ENCODE measurements at regions not wholly inside any gene's neighbourhood (a gene's known extent, or its start where the extent isn't known, plus 50 kb on each side); places are given as distances from the start of the nearest gene placed in this dataset.

DNA sequence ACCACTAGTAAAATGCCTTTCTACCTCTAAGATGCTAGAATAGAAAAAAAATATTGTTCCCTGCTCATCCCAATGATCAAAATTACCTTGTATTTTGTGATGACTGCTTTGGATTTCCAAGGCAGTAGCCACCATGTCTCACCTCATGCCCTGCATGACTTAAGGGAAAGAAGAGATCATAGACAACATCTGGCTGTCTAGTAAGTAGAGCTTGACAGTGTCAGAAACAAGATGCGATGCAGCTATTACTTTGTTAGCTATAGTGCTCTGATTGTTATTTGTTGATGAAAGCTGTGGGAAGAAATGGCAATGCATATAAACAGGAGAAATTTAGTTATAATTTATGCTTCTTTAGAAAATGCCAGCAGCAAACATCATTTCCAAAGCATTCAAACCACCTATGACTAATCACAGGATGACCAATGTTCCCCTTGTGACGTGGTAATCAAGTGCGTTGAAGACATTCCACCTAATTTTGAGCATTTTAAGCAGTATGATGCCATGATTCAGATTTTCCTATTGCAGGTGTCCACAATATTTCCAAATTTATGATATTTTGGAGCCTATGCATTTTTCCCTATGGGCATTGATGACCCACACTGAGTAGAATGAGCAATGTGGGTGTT, 308.3 kb downstream of the KCNRG start:
- peak; percentile 70 for DNase-seq

DNA sequence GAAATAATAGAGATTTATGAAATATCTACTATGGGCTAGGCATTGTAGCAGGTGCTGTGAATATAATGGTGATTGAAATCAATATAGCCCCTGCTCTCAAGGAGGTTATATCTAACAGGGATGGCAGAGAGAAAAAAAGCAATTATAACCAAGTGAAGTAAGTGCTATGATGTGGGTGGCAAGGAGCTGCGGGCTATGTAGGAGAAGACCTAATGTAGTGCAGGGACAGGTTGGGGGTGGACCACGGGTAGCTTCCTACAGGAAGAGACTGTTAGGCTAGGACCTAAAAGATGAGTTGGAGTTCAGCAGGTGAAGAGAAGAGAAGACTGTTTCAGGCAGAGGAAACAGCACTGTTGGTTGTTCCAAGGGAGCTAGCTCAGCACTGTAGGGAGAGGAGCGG, 311.0 kb downstream of the KCNRG start:
- DNase-seq = no peak

DNA sequence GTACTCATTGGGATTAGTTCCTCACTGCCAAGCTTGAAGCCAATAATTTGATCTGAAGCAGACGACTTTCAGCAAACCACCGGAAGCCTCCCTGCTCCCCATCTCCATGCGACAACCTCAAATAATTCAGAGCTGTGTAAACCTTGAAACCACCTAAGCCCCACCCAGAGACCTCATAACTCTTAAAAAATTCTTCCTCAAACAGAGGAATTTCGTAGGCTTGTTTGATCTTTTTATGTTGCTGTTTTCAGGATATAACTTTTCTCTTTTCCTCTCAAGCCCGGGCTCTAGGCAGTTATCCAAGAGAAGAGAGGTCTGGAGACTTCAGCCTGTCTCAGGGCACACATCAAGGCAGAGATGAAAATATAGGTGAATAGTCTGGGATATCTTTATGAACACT, 311.6 kb downstream of the KCNRG start:
- DNase-seq = no peak

DNA sequence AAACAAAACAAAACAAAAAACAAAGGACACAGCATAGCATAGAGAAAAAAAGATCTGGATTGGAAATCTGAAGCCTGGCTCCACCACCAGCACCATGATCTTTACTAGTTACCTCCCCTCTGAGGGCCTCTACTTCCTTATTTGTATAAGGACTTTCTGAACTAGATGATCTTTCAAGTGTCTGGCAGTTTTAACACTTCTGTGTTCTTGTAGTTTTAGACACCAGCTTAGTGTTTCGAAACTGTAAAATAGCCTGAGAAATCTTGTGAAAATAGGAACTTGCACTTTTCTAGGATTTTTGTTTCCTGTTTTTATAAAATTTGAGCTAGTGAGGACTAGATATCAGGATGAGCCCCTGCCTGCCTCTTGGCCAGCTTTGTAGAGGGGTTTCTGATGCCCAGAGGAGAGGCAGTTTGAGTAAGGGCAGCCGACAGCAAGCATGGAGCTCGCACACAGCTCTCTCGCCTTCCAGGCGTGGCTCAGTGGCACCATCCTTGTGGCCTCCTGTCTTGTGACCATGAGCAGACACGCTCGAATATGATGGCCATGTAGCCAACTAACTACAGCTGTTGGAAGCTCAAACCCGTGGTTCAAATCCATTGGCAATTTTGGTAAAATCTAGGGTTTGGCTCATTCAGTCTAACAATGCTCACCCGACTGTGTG, 319.0 kb downstream of the KCNRG start:
- DNase-seq = no peak

DNA sequence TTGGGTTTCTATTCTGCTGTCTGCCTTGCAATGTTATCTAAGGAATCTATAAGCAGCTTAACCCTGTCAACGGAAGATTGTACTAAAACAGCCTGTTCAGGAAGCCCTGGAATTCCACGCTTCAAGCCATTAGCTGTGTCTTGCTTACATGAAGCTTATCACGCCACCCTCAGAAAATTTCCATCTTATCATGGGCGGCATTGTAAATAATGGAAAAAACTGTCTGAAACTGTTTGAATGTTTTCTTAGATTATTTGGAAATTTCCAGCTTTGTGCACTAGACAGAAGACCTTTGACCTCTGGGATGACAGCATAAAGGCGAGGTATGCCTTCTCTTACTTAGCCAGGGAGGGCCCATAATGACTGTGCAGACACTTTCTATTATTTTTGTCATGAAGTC, 319.7 kb downstream of the KCNRG start:
- no peak for DNase-seq

DNA sequence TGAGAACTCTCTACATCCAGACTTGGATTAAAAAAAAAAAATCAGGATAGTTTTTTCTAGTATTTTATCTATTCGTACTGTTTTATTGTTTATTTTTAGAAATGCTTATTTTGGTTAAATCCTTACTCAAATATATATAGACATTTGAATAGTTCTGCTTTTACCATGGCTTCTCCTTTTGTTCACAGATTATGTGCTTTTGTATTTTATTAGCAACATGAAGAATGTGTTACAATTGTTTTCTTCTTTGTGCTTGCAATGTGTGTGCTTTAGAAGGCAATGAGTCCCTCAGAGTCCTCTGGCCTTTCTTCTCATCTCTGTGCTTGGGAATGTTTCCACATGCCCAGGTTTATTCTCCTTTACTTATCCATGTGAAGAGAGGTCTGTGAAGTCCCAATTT, 324.0 kb downstream of the KCNRG start:
- no peak for DNase-seq

DNA sequence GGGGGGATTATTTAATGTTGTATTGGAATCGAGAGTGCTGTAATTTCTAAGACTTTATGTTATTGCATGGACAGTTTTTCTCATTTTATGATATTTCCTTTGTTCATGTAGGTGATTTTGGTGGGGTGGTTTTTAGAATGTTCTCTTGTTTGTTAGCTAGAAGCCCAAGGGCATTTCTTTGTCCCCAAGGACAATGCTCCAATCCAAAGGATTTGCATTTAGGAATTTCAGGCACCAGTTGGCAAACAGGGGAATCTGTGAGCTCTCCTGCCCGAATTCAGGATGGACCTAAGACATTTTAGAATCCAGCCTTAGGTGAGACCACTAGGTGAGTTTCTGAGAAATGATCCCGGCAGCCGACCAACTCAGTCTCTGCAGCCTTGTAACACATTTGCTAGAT, 324.9 kb downstream of the KCNRG start:
- DNase-seq = no peak

DNA sequence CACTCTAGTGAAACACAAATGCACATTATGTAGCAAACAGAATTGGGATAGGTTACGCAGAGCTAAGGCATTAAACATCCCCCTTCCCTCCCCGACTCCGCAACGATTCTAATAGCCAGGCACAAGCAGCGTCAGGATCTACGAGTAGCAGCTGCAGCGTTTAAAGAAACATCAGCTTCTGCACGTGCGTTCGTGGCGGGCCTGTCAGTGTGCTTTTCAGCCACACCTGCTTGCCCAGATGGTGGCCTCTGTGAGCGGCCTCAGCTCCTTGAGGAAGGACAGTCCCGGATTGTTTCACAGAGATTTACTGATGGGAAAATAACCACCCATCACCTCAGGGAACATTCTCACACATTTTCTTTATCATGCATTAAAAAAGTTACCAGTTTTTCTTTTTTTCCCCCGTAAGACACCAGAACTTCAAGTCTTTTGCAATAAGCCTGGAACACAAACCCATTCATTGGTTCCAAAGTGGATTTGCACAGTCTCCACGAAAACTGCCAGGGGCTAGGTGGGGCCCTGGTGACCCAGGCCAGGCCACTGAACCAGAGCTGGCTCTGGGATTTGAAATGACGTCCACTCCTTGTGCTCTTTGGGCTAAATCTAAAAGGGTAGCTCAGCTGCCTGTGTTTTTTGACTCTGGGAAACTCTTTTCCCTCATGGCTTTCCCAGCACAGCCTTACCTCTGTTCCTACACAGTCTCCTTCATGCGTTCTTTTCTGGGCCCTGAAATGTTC, 325.5 kb downstream of the KCNRG start:
- no peak for DNase-seq

DNA sequence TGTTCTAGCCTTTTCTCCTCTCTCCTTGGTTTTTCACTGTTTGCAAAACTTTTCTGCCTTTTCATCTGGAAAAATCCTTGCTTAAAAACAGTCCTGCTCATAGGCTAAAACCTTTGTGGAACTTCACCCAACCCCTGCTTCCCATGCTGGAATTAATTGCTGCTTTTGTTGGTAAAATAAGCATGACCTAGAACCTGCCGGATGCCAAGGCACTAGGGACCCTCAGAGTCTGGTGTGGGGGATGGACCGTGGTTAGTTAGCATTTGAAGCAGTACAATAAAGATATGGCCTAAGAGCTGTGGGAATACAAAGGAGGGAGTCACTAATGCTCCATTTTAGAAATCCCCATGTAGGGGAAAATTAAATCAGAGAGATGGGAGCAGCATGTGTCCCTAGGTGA, 326.3 kb downstream of the KCNRG start:
- DNase-seq = no peak

DNA sequence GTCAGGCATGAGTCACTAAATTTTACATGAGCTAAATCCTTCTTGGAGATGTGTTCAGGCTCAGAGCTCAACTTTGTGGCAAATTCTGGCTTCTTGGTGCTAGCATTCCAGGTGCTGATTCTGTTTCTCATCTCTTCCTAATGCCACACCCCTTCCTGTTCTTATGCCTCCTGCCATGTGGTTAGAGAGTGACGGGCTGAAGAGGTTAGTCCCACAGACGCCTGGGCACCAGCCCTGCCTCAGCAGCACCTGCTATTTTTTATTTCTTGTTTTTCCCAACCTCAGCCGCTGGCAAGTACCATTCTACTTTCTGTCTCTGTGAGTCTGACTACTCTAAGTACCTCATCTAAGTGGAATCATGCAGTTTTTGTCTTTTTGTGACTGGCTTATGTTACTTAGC, 329.5 kb downstream of the KCNRG start:
- no peak for DNase-seq

DNA sequence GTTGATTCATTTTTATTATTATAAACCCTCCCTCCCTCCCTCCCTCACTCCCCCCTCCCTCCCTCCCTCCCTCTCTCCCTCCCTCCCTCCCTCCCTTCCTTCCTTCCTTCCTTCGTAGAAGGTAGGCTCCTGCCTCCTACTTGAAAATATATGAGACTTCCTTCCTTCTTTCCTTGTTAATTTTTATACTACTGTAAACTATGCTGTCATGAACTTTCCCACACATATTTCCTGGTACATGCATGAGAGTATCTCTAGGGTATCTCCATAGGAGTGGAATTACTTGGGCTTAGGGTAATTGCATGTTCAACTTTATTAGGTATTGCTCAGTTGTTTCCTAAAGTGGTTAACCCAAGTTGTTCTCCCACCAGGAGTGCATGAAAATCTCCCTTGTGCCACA, 330.6 kb downstream of the KCNRG start:
- DNase-seq = no peak

DNA sequence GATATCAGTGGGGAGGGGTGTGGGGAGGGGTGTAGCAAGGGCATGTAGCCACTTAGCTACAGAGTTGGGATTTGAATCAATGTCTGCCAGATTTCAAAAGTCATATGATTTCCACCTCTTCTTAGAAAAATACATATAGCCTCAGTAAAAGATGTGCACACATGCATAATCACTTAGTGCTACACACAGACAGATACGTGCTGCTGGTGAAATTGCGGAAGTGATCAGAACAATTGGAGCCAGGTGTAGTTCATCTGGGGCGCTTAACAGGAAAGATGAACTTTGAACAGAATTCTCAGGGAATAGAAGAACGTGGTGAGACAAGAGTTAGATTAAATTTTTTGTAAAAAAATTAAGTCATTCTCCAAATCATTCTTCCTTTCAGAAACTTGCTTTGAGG, 333.1 kb downstream of the KCNRG start:
- no peak for DNase-seq

DNA sequence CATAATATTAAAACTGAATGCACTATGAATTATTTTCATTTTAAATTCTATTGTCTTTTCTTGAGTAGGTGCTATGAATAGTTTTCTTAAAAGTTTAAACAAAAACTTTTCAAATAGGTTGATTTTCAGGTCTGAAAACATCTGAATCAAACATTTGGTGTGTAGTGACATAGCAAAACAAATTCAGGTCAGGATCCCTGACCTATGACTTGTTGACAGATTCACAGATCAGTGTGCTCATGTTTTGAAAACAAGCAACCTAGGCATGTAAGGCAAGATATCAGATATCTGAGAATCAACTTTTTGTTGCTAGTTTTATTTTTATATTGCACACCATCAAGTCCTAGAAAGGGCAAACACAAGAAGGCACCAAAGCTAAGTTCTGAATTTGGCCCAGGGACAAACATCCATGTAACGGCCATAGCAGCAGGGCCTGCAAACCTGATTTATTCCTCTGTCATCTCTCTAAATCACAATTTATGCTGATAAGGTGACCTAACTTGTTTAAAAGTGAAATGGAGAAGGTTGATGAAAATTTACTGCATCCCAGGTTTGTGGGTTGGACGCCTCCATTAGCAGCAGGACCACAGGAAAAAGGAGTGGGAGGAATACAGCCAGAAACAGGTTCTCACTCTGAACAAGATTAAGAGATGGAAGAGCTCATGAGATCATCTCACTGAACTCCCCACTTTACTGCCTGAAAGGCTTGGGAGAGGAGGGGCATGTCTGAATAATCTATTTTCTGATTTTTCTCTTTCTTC, 337.7 kb downstream of the KCNRG start:
- no peak for DNase-seq

DNA sequence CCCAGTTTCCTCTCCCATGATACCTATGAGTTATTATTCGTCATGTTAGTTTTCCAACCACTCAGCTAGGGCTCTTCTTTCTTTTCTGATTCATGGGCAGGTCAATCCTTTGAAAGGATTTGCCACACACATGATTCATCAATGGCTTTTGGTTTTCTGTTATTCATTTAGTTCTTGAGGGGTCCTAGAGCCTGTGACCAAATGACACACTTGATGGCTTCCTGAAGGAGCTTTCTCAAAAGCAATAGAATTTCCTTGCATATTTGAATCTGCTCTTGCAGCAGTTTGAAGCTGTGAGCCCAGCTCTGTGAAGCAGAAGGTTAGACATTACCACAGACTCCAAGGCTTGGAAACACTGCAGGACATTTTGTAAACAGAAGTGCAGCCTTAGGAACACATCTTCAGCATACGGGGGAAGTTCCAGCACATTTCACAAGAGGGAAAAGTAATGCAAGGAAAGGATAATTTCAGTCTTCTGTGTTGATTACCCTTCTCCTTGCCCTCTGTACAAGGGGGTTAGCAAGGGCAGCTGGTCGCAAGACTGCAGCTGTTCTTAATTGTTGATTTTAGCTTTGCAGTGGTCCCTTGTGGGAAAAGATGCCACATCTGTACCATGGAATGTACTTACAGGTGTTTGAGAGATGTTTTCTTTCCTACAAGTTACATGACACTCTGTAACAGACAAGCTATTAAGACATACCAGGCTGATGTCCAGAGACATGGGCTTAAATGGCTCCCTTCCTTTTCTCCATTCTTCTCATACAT, 338.6 kb downstream of the KCNRG start:
- DNase-seq = peak; percentile 8

DNA sequence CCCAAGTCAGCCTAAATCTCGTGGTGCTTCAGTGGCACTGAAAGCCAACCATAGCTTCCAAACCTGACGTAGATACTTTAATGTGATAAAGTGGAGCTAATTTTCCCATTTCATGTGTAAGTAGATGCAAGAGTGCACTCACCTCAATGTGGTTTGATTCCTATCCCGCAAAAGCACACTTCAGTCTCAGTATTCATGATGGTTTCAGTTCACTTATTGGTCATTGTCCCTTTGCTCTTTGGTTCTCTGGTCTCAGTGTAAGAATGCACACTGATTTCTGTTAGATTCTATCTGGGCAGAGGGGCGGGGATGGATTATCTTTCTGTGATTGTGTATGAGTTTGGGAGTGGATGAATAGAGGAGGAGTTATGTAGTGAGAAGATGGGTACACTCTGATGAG, 340.6 kb downstream of the KCNRG start:
- DNase-seq = no peak

DNA sequence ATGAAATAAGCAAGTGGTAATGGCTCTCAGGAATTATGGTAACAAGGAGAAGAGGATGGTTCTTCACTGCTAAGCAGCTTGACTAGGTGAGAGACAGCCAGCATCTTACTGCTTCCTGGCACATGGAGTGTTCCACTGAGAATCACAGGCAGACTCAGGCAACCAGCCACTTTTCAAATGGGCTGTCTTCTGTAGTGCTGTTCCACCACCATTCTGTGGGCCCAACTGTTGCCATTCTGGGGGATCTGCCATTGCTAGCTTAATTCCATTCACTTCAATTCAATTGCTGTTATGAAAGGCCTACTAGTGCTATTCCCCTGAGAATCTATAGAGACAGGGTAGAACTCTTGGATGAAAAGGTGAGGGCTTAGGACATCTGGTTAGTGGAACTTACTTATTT, 341.9 kb downstream of the KCNRG start:
- no peak for DNase-seq

DNA sequence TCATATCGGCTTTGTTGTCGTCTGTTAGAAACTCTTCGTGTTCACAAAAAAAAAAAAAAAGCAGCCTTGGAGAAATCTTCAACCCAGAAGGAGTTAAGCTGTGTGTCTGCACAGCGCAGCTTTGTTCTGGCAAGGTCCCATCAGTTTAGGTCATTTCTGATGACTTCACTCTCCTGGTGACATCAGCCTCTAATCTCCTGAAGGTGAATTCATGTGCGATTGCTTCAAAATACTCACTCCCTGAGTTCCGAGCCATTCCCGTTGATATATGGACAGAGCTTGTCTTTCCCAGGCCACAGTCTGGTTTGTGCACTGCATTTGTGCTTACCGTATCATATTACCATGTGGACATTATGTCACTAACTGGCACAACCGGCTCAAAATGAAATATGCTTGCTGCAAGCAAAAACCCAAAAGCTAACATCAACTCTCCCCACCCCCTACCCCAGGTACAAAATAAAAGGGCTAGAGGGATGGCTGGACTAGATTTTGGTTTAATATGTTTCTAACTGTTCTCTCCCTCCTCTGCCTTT, 342.4 kb downstream of the KCNRG start:
- peak; percentile 43 for DNase-seq

DNA sequence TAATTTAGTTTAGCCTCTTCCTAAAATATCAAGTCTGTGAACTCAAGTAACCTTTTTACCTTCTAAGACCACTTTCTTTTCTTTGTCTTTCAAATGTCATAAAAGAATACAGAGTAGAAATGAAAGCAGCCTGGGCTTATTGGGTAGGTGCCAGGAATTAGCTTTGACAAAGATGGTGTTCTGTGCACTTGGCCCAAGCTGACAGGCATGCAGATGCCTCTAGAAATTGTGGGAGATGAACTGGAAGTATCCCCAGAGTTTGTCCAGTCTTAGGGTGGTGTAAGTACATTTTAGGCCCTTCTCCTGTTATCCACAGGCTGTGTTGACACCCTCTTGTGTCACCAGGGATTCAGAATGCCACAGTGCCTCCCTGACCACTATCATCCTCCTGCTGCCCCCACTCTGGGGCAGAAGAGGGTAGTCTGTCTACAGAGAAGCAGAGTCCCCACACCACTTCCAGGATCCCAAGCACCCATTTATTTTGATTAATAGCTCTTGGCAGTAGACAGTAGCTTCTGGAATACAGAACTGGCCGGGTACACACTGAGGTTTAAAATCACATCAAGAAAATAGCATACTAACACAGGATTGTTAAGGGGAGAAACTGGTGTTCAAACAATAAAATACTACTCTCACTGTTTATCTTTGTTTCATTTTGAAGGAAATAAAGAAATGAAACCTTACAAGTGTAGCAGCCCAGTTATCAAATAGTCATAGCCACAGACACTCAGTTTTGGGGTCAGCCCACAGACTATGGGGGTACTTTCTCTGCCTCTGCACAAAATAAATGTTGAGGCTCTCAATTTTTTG, 343.2 kb downstream of the KCNRG start:
- no peak for DNase-seq

DNA sequence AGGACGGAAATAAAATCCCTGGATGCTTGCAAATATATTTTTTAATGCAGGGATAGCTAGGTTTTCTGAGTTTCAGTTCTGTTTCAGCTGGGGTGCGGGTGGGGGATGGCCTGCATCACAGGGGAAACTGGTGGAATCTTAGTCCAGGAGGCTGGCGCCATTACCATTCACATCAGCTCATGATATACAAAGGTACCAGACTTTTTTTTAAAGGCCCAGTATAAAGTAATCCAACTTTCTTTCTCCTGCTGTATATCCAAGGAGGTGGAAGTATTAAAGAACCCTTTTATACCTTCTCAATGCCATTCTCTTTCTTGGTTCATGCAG, 343.8 kb downstream of the KCNRG start:
- no peak for DNase-seq

DNA sequence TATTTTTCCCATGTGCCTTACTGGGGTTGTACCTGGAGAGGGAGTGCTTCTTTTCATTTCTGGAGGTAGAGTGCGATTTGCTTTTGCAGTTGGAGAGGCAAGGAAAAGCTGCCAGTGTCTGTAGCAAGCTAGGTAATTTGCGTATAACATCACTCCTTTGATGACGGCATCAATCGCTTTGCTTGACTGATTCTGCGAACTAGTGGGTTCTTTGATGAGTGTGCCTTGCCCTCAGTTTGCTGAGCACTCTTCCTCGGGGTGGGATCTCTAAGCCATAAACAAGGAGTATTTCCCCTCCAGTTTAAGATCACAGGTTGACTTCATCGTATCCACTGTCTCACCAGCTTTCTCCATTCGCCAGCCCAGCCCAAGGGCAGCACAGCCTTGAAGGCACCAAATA, 344.5 kb downstream of the KCNRG start:
- no peak for DNase-seq

DNA sequence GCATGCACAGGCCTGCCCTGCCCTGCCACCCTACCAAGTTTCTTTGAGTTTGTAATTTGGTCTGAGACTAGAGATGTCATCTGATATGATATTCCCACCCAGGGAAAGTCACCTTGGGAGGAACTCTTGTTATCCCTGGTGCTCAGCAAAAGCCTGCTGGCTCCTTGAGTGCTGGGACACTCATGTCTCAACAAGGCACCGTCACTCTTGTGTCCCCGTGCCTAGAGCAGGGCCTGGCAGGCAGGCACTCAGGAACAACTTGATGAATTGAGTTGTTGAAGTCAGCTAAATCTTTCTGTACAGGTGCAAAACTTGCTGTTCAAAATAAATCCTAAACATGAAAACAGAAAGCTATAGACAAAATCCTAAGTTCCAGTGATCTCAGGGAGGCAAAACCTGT, 345.4 kb downstream of the KCNRG start:
- no peak for DNase-seq

DNA sequence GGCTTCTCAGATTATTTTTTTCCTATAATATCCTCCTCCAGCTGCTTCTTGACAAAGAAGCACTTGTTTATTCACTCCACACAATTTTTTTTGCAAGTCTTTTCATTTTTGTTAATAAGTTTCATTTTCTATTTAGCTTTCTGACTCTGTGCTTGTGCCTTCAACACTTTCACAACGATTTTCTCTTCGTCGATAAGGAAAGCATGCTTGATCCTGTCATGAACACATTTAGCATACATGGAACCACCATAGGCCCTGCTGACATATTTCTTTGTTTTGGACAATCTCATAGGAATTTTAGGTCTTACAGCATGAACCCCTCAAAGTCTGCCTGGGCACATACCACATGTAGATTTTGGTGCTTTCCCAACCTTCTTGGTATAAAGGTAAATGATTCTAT, 346.0 kb downstream of the KCNRG start:
- no peak for DNase-seq
